C4-2B (cell line): ENCODE measurements at regions not wholly inside any gene's neighbourhood (a gene's known extent, or its start where the extent isn't known, plus 50 kb on each side); places are given as distances from the start of the nearest gene placed in this dataset.

ENCODE experiments used
- H3K27ac ChIP-seq: fragments of 450-650 bp; 2 replicates; pipeline ENCODE4 v1.5.1; 2017
- ZFX ChIP-seq: fragments of 450-650 bp; IDR thresholded peaks from 2 replicates; pipeline ENCODE4 v1.6.1; 2017
- TF ChIP-seq, protein P1 (sequence below): fragments of 450-650 bp; conservative IDR thresholded peaks from 2 replicates; pipeline ENCODE4 v1.5.1; 2017; ENCODE audit warnings: mild to moderate bottlenecking

DNA sequence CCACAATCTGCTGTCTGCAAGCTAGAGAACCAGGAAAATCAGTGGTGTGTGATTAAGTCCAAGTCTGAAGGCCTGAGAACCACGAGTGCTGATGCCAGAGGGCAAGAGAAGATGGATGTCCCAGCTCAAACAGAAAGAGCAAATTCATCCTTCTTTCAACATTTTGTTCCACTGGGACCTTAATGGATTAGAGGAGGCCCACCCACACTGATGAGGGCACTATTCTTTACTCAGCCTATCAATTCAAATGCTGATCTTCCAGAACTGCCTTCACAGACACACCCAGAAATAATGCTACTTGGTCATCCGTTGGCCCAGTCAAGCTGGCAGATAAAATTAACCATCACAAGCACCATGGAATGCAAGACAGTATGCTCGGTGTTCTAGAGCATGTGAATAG, 226.6 kb upstream of the SASH1 start:
- no peak overlapping the region for H3K27ac ChIP-seq
- TF ChIP-seq, protein P1, sequence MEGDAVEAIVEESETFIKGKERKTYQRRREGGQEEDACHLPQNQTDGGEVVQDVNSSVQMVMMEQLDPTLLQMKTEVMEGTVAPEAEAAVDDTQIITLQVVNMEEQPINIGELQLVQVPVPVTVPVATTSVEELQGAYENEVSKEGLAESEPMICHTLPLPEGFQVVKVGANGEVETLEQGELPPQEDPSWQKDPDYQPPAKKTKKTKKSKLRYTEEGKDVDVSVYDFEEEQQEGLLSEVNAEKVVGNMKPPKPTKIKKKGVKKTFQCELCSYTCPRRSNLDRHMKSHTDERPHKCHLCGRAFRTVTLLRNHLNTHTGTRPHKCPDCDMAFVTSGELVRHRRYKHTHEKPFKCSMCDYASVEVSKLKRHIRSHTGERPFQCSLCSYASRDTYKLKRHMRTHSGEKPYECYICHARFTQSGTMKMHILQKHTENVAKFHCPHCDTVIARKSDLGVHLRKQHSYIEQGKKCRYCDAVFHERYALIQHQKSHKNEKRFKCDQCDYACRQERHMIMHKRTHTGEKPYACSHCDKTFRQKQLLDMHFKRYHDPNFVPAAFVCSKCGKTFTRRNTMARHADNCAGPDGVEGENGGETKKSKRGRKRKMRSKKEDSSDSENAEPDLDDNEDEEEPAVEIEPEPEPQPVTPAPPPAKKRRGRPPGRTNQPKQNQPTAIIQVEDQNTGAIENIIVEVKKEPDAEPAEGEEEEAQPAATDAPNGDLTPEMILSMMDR = no peak
- no peak for TF ChIP-seq ZFX

DNA sequence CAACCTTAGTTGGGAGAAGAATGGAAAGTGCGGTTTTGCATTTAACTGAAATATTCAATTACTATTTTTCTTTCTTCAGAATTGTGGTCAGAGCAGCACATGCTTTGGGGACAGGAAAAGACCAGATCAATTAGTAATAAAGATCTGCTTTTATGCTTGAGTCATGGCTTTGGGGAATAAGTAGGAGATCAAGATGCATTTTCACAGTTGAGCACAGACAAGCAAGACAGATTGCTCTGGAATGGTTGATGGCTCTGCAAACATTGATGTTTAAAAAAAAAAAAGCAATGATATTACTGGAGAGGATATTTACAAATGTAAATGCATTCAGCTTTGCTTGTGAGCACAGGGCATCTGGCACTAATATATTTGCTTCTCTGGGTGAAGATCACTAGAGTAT, 224.4 kb upstream of the SASH1 start:
- no peak for TF ChIP-seq ZFX
- H3K27ac ChIP-seq = no peak overlapping the region

DNA sequence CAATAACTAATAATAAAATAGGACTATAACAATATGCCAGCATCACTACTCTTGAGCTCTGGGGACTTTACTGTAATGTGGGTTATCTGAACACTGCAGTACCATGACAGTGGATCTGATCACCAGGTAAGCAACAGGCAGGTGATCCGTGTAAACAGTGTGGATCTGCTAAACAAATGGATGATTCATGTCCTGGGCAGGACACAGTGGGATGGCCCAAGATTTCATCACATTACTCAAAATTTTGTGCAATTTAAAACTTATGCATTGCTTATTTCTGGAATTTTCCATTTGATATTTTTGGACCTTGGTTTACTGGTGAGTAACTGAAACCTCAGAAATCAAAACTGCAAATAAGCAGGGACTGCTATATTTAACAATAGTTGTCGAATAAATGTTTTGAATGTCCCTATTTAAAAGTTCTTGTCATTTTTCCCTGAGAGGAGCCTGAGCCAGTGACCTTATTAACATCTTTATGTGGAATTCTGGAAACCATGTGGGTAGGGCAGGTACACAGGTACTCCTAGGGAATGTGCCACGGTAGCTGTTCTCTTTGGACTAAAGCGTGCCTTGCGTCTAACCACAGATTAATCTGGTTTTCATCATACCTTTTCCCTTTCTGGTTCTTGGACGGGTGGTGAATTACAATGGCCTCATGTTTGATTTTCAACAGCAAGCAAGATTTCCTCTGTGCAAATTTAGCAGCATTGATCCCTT, 214.5 kb upstream of the SASH1 start:
- no peak overlapping the region for H3K27ac ChIP-seq
- no peak for TF ChIP-seq ZFX

DNA sequence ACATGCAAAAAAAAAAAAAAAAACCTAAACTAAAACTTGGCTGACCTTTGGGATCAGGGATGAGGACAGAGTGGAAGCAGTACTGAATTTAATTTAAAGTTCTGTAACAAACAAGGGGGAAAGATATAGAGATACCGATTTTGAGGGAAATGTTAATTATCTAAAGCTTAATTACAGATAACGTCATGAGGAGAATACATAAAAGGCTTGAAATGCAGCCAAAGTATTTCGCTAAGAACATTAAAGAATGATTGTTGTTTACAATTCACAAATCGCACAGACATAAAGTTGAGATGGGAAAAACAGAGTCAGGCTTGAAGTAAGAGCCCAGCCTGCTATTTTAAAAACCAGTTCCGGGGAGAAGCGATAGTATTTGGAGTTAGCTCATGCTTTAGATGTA, 208.0 kb upstream of the SASH1 start:
- no peak overlapping the region for H3K27ac ChIP-seq
- no peak for TF ChIP-seq ZFX
- TF ChIP-seq, protein P1 = no peak

DNA sequence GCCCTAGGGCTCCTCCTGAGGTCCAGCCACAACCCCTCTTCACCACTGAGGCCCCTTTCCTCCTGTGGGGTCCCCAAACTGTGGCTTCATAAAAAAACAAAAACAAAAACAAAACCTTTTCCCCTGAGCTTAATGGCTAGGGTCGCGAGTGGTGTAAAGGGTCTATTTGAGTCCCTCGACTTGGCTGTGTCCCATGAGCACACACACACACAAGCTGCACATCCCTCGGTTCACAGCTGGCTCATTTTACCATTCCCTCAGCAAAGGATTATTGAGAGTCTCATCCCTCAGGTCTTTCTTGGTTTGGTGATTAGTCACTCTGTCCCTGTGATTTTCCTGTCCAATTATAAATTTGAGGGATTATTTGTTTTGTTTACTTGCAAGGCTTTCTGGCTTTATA, 206.1 kb upstream of the SASH1 start:
- no peak overlapping the region for H3K27ac ChIP-seq
- no peak for TF ChIP-seq ZFX
- TF ChIP-seq, protein P1 = no peak

DNA sequence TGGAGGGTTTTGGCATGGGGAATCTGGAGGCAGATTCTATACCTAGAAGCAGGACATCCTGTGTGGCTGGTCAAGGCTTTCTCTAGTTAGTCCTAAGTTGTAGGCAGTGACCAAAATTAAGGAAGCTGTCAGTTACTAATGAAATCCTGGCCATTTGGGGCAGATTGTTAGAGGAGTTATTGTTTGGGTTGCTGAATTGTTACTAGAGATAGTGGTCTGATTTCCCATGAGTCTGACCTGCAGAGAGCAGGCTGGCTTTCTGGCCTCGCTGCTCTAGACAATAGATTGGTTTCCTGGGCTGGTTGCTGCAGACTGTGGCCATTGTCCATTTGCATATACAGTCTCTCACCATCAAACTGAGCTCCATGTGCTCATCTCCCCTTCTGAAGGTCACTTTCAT, 205.0 kb upstream of the SASH1 start:
- no peak overlapping the region for H3K27ac ChIP-seq
- TF ChIP-seq, protein P1 = no peak
- no peak for TF ChIP-seq ZFX

DNA sequence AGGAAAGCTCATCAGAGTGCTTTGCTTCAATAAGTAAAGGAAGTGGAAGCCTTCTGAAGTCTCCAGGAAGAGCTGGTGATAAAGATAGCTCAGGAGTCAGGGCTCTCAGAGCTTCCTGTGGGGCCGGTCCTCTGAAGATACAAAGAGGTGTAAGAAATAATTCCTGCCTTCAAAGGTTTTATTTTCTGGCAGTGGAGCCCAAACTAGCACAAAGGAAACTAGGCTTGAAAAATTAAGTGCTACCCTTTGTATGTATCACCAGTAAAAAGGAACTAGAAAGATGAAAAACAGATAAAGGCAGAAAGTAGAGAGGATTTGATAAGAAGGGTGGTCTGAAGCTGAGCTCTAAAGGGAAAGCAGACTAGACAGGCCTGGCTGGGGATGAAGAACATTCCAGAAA, 204.1 kb upstream of the SASH1 start:
- TF ChIP-seq, protein P1 = no peak
- no peak for TF ChIP-seq ZFX
- no peak overlapping the region for H3K27ac ChIP-seq

DNA sequence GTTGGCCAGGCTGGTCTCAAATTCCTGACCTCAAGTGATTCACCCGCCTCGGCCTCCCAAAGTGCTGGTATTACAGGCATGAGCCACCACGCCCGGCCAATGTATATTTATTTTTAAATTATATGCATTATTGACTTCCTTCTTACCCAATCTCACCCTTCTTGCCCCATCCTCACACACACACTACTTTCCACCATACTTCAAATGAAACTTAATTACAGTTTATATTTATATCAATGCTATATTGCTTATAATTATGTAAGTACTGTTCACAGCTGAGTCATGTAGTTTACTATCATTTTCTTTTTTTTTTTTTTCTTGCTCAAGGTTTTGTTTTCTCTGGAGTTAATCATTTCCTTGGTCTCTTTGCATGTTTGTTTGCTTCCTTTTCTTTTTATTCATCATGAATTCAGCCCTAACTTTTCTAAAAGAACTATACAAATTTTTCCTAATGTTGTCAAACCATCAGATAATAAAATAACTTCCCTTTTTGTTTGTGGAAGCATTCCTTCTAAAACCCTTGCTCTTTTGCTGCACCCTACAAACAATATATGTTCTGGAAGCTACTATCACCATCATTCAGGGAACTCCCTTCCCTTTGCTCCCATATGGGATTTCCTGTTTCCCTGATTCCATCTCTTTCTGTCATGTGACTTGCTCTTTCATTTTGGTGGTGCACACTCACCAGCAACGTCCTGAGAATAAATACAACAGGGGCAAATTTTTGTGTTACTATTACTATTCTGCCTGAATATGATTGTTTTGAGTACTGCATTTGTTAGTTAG, 201.7 kb upstream of the SASH1 start:
- TF ChIP-seq, protein P1 = no peak
- TF ChIP-seq ZFX = no peak
- no peak overlapping the region for H3K27ac ChIP-seq
